ENCODE measurements at regions not wholly inside any gene's neighbourhood (a gene's known extent, or its start where the extent isn't known, plus 50 kb on each side); places are given as distances from the start of the nearest gene placed in this dataset.
"Not testable (repeated sequence)": the region's sequence is repeated elsewhere in the genome, so short reads cannot be mapped to it uniquely, and the experiment has no call there.

DNA sequence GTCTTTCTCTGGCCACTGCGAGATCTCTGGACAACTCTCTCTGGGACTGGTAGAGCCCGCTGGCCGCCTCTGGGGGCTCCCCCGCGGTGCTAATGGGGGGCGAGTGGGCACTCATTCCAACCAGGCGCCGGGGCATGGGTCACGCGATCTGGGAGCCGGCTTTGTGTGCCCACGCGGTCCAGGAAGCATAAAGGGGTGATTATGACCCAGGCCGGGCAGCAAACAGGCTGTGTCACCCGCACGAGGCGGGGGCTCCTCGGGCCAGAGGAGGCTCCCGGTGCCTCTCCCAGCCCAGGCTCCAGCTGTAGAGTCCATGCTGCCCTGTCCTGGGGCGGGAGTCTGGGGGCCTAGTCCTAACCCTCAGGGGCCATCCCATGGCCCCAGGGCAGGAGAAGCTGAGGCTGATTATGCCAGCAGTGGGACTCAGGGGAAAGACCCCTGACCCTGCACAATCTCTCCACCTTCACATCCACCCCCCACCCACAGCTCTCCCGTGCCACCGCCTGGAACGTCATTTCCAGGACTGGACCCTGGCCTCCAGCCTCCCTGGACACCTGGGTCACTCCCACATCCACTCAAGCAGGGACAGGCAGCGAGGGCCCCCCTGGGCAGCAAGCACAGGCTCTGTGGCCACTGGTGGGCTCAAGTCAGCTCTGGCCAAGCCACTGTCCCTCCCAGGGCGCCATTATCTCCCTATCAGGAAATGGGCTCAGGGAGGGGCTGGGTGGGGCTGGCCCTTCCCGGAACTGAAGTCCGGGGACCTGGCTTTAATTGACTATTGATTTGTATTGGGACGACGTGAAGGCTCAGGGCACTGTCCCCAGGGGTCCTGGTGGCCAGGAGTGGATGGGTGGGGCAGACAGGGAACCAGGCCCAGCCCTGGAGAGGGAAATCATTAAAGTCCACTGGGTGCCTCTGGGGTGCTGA is 50.0 kb downstream of the PTPRS start:
- no peak overlapping the region for H3K27ac Mint-ChIP-seq
- no peaks in the 10 kb centered on the region for H3K36me3 Mint-ChIP-seq (ENCODE audit: low read depth)
- ChIA-PET POLR2A (no interaction called here), CTCF (no interaction called here)
- DNase-seq, result no peak
- H3K27me3 Mint-ChIP-seq, result peaks cover 14% of the 10 kb centered on the region
- no peak overlapping the region for H3K4me3 Mint-ChIP-seq
- no peaks in the 10 kb centered on the region for H3K4me1 Mint-ChIP-seq
- no peaks in the 10 kb centered on the region for H3K9me3 Mint-ChIP-seq

DNA sequence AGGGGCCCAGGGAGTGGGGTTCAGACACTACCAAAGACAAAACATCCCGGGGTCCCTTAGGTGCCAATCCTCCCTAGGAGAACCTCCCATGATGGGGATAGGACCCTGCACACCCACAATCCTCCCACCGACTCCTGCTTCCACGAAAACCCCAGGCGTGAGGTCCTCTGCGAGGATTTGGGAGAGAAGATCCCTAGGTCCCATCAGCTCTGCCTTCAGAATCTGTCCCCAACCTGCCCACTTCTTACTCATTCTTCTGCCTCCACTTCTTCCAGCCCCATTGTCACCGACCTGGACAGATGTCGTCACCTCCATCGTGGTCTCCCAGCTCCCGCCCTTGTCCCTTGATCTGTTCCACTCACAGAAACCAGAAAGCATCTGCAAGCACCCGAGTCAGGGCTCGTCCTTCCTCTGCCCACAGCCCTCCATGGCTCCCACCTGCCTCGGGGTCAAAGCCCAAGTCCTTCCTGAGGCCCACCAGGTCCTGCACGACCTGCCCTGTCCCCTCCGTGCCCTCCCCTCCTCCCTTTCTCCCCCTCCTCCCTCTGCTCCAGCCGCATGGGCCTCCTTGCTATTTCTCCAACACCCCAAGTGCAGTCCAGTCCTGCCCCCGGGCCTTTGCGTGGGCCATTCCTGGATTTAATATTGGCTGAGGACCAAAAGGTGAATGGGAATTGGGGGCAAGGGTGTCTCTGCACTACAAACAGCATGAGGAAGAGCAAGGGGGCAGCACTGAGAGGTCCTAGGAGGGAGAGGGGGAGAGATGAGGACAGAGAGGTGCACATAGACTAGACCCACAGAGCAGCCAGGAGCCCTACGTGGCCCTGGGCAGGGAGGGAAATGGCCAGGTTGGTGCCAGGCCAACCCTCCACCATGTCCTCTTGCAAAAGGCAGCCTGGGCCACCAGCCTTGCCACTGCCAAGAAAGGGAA is 51.3 kb downstream of the PTPRS start:
- H3K27me3 Mint-ChIP-seq, result peaks cover 13% of the 10 kb centered on the region
- H3K27ac Mint-ChIP-seq, result no peak overlapping the region
- POLR2A ChIA-PET, result no interaction called here
- H3K4me1 Mint-ChIP-seq, result no peaks in the 10 kb centered on the region
- no peak for DNase-seq
- no peak overlapping the region for H3K4me3 Mint-ChIP-seq
- no peaks in the 10 kb centered on the region for H3K36me3 Mint-ChIP-seq (ENCODE audit: low read depth)
- no peaks in the 10 kb centered on the region for H3K9me3 Mint-ChIP-seq
- CTCF ChIA-PET, result no interaction called here

GRCh38 chr19:5288347-5288739 is 52.3 kb downstream of the PTPRS start:
- Mint-ChIP-seq H3K27ac (no peak overlapping the region), H3K9me3 (no peaks in the 10 kb centered on the region), H3K27me3 (peaks cover 9% of the 10 kb centered on the region), H3K4me1 (no peaks in the 10 kb centered on the region), H3K36me3 (ENCODE audit: low read depth) (no peaks in the 10 kb centered on the region), H3K4me3 (no peak overlapping the region)
- ChIA-PET POLR2A (no interaction called here), CTCF (no interaction called here)
- DNase-seq, result no peak

DNA sequence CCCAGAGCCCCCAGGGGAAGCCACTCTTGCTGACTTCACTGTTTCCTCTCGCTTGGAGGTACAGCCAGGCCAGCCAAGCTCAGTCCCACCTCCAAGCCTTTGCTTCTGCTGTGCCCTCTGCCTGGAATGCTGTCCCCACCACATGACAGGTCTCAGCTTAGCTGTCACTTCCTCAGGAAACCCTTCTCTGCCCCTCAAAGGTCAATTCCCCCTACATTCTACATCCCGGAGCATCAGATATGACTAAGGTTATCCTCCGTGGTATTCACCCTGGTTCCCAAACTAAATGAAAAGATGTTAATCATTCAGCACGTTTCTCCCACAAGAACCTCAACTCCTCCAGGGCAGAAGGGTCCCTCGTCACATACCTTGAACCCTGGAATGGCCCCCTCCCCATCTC is 53.5 kb downstream of the PTPRS start:
- Mint-ChIP-seq H3K36me3 (ENCODE audit: low read depth) (no peaks in the 10 kb centered on the region), H3K27me3 (peaks cover 4% of the 10 kb centered on the region), H3K27ac (no peak overlapping the region), H3K4me1 (no peaks in the 10 kb centered on the region), H3K9me3 (no peaks in the 10 kb centered on the region), H3K4me3 (no peak overlapping the region)
- ChIA-PET CTCF (no interaction called here), POLR2A (no interaction called here)
- no peak for DNase-seq

DNA sequence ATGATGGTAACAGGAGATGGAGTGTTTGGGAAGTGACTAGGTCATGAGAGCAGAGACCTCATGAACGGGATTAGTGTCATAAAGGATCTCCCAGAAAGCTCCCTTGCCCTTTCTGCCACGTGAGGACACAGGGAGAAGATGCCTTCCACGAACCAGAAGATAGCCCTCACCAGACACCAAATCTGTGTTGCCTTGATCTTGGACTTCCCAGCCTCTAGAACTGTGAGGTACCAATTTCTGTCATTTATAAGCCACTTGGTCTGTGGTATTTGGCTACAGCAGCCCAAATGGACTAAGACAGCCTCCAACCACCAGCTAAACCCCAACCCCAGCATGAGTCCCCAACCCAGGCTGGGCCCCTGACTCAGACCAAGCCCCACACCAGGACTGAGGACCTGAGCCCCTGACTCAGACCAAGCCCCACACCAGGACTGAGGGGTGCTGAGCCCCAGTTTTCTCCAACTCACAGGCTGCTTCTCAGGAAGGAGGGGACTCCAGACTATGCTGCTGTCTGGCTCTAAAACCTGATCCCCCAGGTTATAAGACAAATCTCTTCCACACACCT is 54.1 kb downstream of the PTPRS start:
- H3K36me3 Mint-ChIP-seq (ENCODE audit: low read depth), result no peaks in the 10 kb centered on the region
- no peaks in the 10 kb centered on the region for H3K9me3 Mint-ChIP-seq
- H3K4me3 Mint-ChIP-seq, result no peak overlapping the region
- ChIA-PET CTCF (no interaction called here), POLR2A (no interaction called here)
- no peak for DNase-seq
- no peaks in the 10 kb centered on the region for H3K4me1 Mint-ChIP-seq
- no peak overlapping the region for H3K27ac Mint-ChIP-seq
- no peaks in the 10 kb centered on the region for H3K27me3 Mint-ChIP-seq

DNA sequence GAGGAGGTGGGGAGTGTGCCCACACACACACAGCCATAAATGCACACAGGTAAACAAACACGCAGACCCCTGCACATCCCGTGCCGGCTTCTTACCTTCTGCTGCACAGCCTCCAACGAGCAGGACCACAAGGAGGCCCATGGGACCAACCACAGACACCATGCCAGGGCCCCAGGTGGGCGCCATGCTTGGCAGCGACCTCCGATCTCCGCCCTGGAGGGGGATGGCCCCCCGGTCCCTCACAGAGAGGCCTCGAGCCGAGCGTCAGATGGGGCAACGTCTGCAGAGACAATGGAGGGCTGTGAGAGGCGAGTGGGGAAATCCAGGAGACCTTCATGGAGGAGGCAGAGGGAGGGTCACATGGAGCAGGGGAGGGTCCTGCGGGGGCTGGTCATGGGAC is 54.7 kb downstream of the PTPRS start:
- H3K9me3 Mint-ChIP-seq, result no peaks in the 10 kb centered on the region
- ChIA-PET POLR2A (no interaction called here), CTCF (no interaction called here)
- no peaks in the 10 kb centered on the region for H3K27me3 Mint-ChIP-seq
- no peak overlapping the region for H3K27ac Mint-ChIP-seq
- no peaks in the 10 kb centered on the region for H3K4me1 Mint-ChIP-seq
- H3K36me3 Mint-ChIP-seq (ENCODE audit: low read depth), result no peaks in the 10 kb centered on the region
- no peak overlapping the region for H3K4me3 Mint-ChIP-seq
- no peak for DNase-seq

DNA sequence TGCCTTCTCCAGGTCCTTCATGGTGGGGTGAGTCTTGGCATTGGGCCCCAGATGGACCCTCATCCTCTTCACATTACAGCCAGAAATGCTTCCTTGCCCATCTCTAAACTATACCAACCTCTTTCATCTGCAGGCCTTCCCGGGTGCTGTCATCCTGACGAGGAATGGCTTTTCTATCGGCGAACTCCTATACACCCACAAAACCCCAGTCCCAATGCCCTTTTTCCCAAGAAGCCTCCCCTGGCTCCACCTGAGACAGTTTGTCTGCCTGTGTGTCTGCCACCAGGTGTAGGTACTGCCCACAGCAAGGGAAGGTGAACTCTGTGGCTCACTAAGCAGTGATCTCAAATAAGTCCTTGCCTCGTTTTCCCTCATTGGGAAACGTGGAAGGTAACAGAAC is 55.3 kb downstream of the PTPRS start:
- H3K27me3 Mint-ChIP-seq, result no peaks in the 10 kb centered on the region
- no peak for DNase-seq
- H3K4me1 Mint-ChIP-seq, result no peaks in the 10 kb centered on the region
- H3K36me3 Mint-ChIP-seq (ENCODE audit: low read depth), result no peaks in the 10 kb centered on the region
- ChIA-PET POLR2A (no interaction called here), CTCF (no interaction called here)
- H3K27ac Mint-ChIP-seq, result no peak overlapping the region
- H3K9me3 Mint-ChIP-seq, result no peaks in the 10 kb centered on the region
- no peak overlapping the region for H3K4me3 Mint-ChIP-seq

DNA sequence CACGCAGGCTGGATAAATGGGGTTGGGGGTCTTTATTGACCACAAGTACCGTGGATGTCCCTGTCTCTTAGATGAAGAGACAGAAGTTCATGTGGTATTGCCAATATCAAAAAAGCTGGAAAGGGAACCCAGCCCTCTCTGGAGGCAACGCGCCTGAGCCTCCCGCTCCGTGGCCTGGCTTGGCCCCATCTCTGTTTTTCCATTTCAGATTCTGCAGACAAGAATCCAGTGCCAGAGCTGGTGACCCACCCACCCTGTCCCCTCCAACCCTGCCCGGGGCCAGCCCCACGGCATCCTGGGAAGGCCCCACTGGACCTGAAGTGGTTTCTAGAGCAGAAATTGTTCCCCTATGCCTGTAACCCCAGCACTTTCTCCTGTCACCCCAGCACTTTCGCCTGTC is 57.7 kb downstream of the PTPRS start:
- H3K9me3 Mint-ChIP-seq, result no peaks in the 10 kb centered on the region
- H3K36me3 Mint-ChIP-seq (ENCODE audit: low read depth), result no peaks in the 10 kb centered on the region
- CTCF ChIA-PET, result interaction anchor here (0.8 kb wide), 1 partner anchor 196 kb away, joined by 3 read pairs; no protein-coding TSS in a partner anchor
- no peaks in the 10 kb centered on the region for H3K27me3 Mint-ChIP-seq
- DNase-seq, result no peak
- H3K4me1 Mint-ChIP-seq, result no peaks in the 10 kb centered on the region
- H3K4me3 Mint-ChIP-seq, result no peak overlapping the region
- POLR2A ChIA-PET, result no interaction called here
- no peak overlapping the region for H3K27ac Mint-ChIP-seq

DNA sequence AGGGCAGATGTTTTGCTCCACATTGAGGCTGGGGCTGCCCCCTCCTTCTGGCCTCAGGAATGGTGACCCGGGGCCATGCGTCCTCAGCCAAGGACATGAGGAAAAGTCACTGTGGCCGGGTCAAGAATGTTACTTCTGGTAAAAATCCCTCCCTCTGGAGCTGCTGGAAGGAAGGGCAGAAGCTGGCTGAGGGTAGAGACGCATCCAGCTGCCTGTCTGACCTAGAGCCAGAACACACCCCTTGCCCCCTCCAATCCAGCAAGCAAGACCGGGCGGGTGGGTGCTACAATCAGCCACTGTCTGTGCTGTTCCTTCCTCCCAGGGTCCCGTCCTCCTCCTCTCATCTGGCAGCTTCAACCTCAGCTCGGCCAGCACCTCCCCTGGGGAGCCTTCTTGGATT is 59.0 kb downstream of the PTPRS start:
- H3K9me3 Mint-ChIP-seq, result no peaks in the 10 kb centered on the region
- ChIA-PET CTCF (no interaction called here), POLR2A (no interaction called here)
- no peak for DNase-seq
- no peaks in the 10 kb centered on the region for H3K4me1 Mint-ChIP-seq
- no peak overlapping the region for H3K4me3 Mint-ChIP-seq
- H3K27ac Mint-ChIP-seq, result no peak overlapping the region
- H3K27me3 Mint-ChIP-seq, result no peaks in the 10 kb centered on the region
- H3K36me3 Mint-ChIP-seq (ENCODE audit: low read depth), result no peaks in the 10 kb centered on the region

GRCh38 chr19:5275668-5276067 is 64.9 kb downstream of the PTPRS start:
- H3K9me3 Mint-ChIP-seq; POLR2A ChIA-PET; CTCF ChIA-PET; H3K27ac Mint-ChIP-seq; H3K4me3 Mint-ChIP-seq; H3K27me3 Mint-ChIP-seq; DNase-seq; H3K36me3 Mint-ChIP-seq (ENCODE audit: low read depth); H3K4me1 Mint-ChIP-seq: not testable (repeated sequence)

DNA sequence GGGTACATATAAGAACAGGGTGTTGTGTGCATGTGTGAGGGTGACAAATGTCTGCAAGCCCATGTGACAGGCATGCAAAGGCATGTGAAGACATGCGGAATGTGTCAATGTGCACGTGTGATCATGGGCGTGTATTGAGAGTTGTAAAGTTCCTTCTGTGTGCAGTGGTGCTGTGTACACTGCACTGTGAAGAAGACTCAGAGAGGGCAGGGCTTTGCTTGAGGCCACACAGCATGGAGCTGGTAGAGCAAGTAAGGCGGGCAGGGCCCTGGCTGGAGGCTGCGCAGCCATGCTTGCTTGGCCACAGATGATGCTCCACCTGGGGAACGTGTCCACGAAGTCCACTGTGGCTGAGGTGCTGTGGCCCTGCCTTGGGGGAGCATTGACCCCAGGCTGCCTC is 66.8 kb downstream of the PTPRS start:
- H3K4me3 Mint-ChIP-seq, result no peak overlapping the region
- no peaks in the 10 kb centered on the region for H3K36me3 Mint-ChIP-seq (ENCODE audit: low read depth)
- no peaks in the 10 kb centered on the region for H3K27me3 Mint-ChIP-seq
- no peaks in the 10 kb centered on the region for H3K9me3 Mint-ChIP-seq
- CTCF ChIA-PET, result no interaction called here
- no peaks in the 10 kb centered on the region for H3K4me1 Mint-ChIP-seq
- H3K27ac Mint-ChIP-seq, result no peak overlapping the region
- POLR2A ChIA-PET, result no interaction called here
- no peak for DNase-seq

- no peak overlapping the region for H3K27ac Mint-ChIP-seq
- H3K36me3 Mint-ChIP-seq (ENCODE audit: low read depth), result no peaks in the 10 kb centered on the region
- H3K9me3 Mint-ChIP-seq, result no peaks in the 10 kb centered on the region
- DNase-seq, result no peak
- H3K4me3 Mint-ChIP-seq, result no peak overlapping the region
- H3K4me1 Mint-ChIP-seq, result no peaks in the 10 kb centered on the region
- ChIA-PET POLR2A (no interaction called here), CTCF (no interaction called here)
- no peaks in the 10 kb centered on the region for H3K27me3 Mint-ChIP-seq
Measured at GRCh38 chr19:5271145-5271544, 69.5 kb downstream of the PTPRS start.

GRCh38 chr19:5269926-5270325 is 70.7 kb downstream of the PTPRS start:
- no peaks in the 10 kb centered on the region for H3K36me3 Mint-ChIP-seq (ENCODE audit: low read depth)

More at GRCh38 chr19:5269926-5270325, 70.7 kb downstream of the PTPRS start:
- no peaks in the 10 kb centered on the region for H3K4me1 Mint-ChIP-seq
- H3K27ac Mint-ChIP-seq, result no peak overlapping the region
- no peak overlapping the region for H3K4me3 Mint-ChIP-seq
- ChIA-PET CTCF (no interaction called here), POLR2A (no interaction called here)
- H3K27me3 Mint-ChIP-seq, result no peaks in the 10 kb centered on the region
- no peaks in the 10 kb centered on the region for H3K9me3 Mint-ChIP-seq
- DNase-seq, result no peak

All from activated CD4-positive, alpha-beta T cell treated with anti-CD3 and anti-CD28 coated beads, Interleukin-2, amount 10 ng/mL, durations not matched to agents 7 days and 5 days (primary cell).